Inflammatory macrophage treated with lipopolysaccharide for 4 hours (primary cell): ENCODE measurements at regions not wholly inside any gene's neighbourhood (a gene's known extent, or its start where the extent isn't known, plus 50 kb on each side); places are given as distances from the start of the nearest gene placed in this dataset.

Source experiments
- DNase-seq: peaks from one replicate; pipeline ENCODE4 v3.0.0-alpha.2; 2020

- no peak for DNase-seq
Observed at GRCh38 chr13:87614276-87614675, 56.9 kb upstream of the SLITRK5 start.
